ENCODE measurements at regions not wholly inside any gene's neighbourhood (a gene's known extent, or its start where the extent isn't known, plus 50 kb on each side); places are given as distances from the start of the nearest gene placed in this dataset.

GRCh38 chr10:55476129-55476528 lies 675.1 kb upstream of the PCDH15 start:
- TF ChIP-seq ZFX (IDR thresholded peaks at IDR 0.05) (no peak), CTCF (conservative IDR thresholded peaks at IDR 0.05) (no peak)
- H3K27ac ChIP-seq = no peak overlapping the region

GRCh38 chr10:55474258-55474657 lies 673.2 kb upstream of the PCDH15 start:
- TF ChIP-seq CTCF (conservative IDR thresholded peaks at IDR 0.05) = no peak
- no peak for TF ChIP-seq ZFX (IDR thresholded peaks at IDR 0.05)
- no peak overlapping the region for H3K27ac ChIP-seq

- TF ChIP-seq CTCF (conservative IDR thresholded peaks at IDR 0.05) = no peak
- no peak for TF ChIP-seq ZFX (IDR thresholded peaks at IDR 0.05)
- H3K27ac ChIP-seq = no peak overlapping the region
These were observed 669.8 kb upstream of the PCDH15 start for GRCh38 chr10:55470840-55471239.

GRCh38 chr10:55466806-55467504 lies 665.9 kb upstream of the PCDH15 start:
- TF ChIP-seq ZFX (IDR thresholded peaks at IDR 0.05) (no peak), CTCF (conservative IDR thresholded peaks at IDR 0.05) (no peak)
- H3K27ac ChIP-seq = no peak overlapping the region

- TF ChIP-seq CTCF (conservative IDR thresholded peaks at IDR 0.05) (no peak), ZFX (IDR thresholded peaks at IDR 0.05) (no peak)
- no peak overlapping the region for H3K27ac ChIP-seq
These were observed 663.1 kb upstream of the PCDH15 start for GRCh38 chr10:55464083-55464482.

GRCh38 chr10:55460008-55460407 lies 659.0 kb upstream of the PCDH15 start:
- no peak for TF ChIP-seq CTCF (conservative IDR thresholded peaks at IDR 0.05)
- no peak for TF ChIP-seq ZFX (IDR thresholded peaks at IDR 0.05)

GRCh38 chr10:55449981-55450380 lies 649.0 kb upstream of the PCDH15 start:
- no peak for TF ChIP-seq CTCF (conservative IDR thresholded peaks at IDR 0.05)

More at GRCh38 chr10:55460008-55460407, 659.0 kb upstream of the PCDH15 start:
- H3K27ac ChIP-seq = no peak overlapping the region

More at GRCh38 chr10:55449981-55450380, 649.0 kb upstream of the PCDH15 start:
- no peak overlapping the region for H3K27ac ChIP-seq

All from C4-2B (cell line).